ENCODE measurements at regions not wholly inside any gene's neighbourhood (a gene's known extent, or its start where the extent isn't known, plus 50 kb on each side); places are given as distances from the start of the nearest gene placed in this dataset.

GRCh38 chr13:64007339-64007738 is 2591.7 kb upstream of the PCDH20 start:
- Histone ChIP-seq H3K9me3 (replicated peaks; ENCODE audit: control insufficient read depth, low read depth, low read length) (no peaks in the 10 kb centered on the region), H3K4me1 (ENCODE audit: control insufficient read depth, insufficient read depth, low read length) (no peaks in the 10 kb centered on the region), H3K36me3 (ENCODE audit: control insufficient read depth, insufficient read depth, low read length) (no peaks in the 10 kb centered on the region), H3K27me3 (ENCODE audit: control insufficient read depth, insufficient read depth, low read length) (no peaks in the 10 kb centered on the region), H3K27ac (ENCODE audit: low read length) (no peak overlapping the region), H3K4me3 (ENCODE audit: low read length) (no peak overlapping the region)
- no CpG with 5 or more reads among the region's 1 CpG for WGBS (ENCODE audit: insufficient coverage)
- DNase-seq = no peak

- no CpG with 5 or more reads among the region's 4 CpGs for WGBS (ENCODE audit: insufficient coverage)
- peak; percentile 66 for DNase-seq
- no peaks in the 10 kb centered on the region for H3K9me3 ChIP-seq (replicated peaks; ENCODE audit: control insufficient read depth, low read depth, low read length)
- no peaks in the 10 kb centered on the region for H3K27me3 ChIP-seq (ENCODE audit: control insufficient read depth, insufficient read depth, low read length)
- no peak overlapping the region for H3K27ac ChIP-seq (ENCODE audit: low read length)
- H3K36me3 ChIP-seq (ENCODE audit: control insufficient read depth, insufficient read depth, low read length) = no peaks in the 10 kb centered on the region
- H3K4me3 ChIP-seq (ENCODE audit: low read length) = no peak overlapping the region
- no peaks in the 10 kb centered on the region for H3K4me1 ChIP-seq (ENCODE audit: control insufficient read depth, insufficient read depth, low read length)
Measured at GRCh38 chr13:64000321-64000720, 2584.7 kb upstream of the PCDH20 start.

- Histone ChIP-seq H3K9me3 (replicated peaks; ENCODE audit: control insufficient read depth, low read depth, low read length) (no peaks in the 10 kb centered on the region), H3K4me3 (ENCODE audit: low read length) (no peak overlapping the region), H3K36me3 (ENCODE audit: control insufficient read depth, insufficient read depth, low read length) (no peaks in the 10 kb centered on the region), H3K27ac (ENCODE audit: low read length) (no peak overlapping the region), H3K4me1 (ENCODE audit: control insufficient read depth, insufficient read depth, low read length) (no peaks in the 10 kb centered on the region), H3K27me3 (ENCODE audit: control insufficient read depth, insufficient read depth, low read length) (no peaks in the 10 kb centered on the region)
- DNase-seq = peak; percentile 85
- WGBS (ENCODE audit: insufficient coverage) = no CpG with 5 or more reads among the region's 3 CpGs
Measured at GRCh38 chr13:63999614-64000305, 2584.1 kb upstream of the PCDH20 start.

GRCh38 chr13:63983366-63983765 is 2567.7 kb upstream of the PCDH20 start:
- H3K4me3 ChIP-seq (ENCODE audit: low read length) = no peak overlapping the region
- no peak for DNase-seq

GRCh38 chr13:63979951-63980350 is 2564.3 kb upstream of the PCDH20 start:
- no peak for DNase-seq
- H3K4me3 ChIP-seq (ENCODE audit: low read length) = no peak overlapping the region
- H3K4me1 ChIP-seq (ENCODE audit: control insufficient read depth, insufficient read depth, low read length) = no peaks in the 10 kb centered on the region
- H3K36me3 ChIP-seq (ENCODE audit: control insufficient read depth, insufficient read depth, low read length) = no peaks in the 10 kb centered on the region
- H3K27me3 ChIP-seq (ENCODE audit: control insufficient read depth, insufficient read depth, low read length) = no peaks in the 10 kb centered on the region
- H3K9me3 ChIP-seq (replicated peaks; ENCODE audit: control insufficient read depth, low read depth, low read length) = peaks cover 2% of the 10 kb centered on the region
- no peak overlapping the region for H3K27ac ChIP-seq (ENCODE audit: low read length)

More at GRCh38 chr13:63983366-63983765, 2567.7 kb upstream of the PCDH20 start:
- peaks cover 2% of the 10 kb centered on the region for H3K9me3 ChIP-seq (replicated peaks; ENCODE audit: control insufficient read depth, low read depth, low read length)
- no CpG with 5 or more reads among the region's 1 CpG for WGBS (ENCODE audit: insufficient coverage)
- H3K27me3 ChIP-seq (ENCODE audit: control insufficient read depth, insufficient read depth, low read length) = no peaks in the 10 kb centered on the region
- H3K4me1 ChIP-seq (ENCODE audit: control insufficient read depth, insufficient read depth, low read length) = no peaks in the 10 kb centered on the region
- no peak overlapping the region for H3K27ac ChIP-seq (ENCODE audit: low read length)
- H3K36me3 ChIP-seq (ENCODE audit: control insufficient read depth, insufficient read depth, low read length) = no peaks in the 10 kb centered on the region

GRCh38 chr13:63972328-63972727 is 2556.7 kb upstream of the PCDH20 start:
- no peaks in the 10 kb centered on the region for H3K9me3 ChIP-seq (replicated peaks; ENCODE audit: control insufficient read depth, low read depth, low read length)
- H3K4me1 ChIP-seq (ENCODE audit: control insufficient read depth, insufficient read depth, low read length) = no peaks in the 10 kb centered on the region
- H3K27ac ChIP-seq (ENCODE audit: low read length) = no peak overlapping the region
- no peak overlapping the region for H3K4me3 ChIP-seq (ENCODE audit: low read length)
- H3K36me3 ChIP-seq (ENCODE audit: control insufficient read depth, insufficient read depth, low read length) = no peaks in the 10 kb centered on the region
- WGBS (ENCODE audit: insufficient coverage) = no CpG with 5 or more reads among the region's 2 CpGs
- no peaks in the 10 kb centered on the region for H3K27me3 ChIP-seq (ENCODE audit: control insufficient read depth, insufficient read depth, low read length)
- DNase-seq = peak; percentile 56

GRCh38 chr13:63954683-63955082 is 2539.0 kb upstream of the PCDH20 start:
- DNase-seq = no peak
- no peaks in the 10 kb centered on the region for H3K9me3 ChIP-seq (replicated peaks; ENCODE audit: control insufficient read depth, low read depth, low read length)
- WGBS (ENCODE audit: insufficient coverage) = 85% methylated on average over 1 of the region's 1 CpG

GRCh38 chr13:63948045-63948444 is 2532.4 kb upstream of the PCDH20 start:
- H3K4me3 ChIP-seq (ENCODE audit: low read length) = no peak overlapping the region
- H3K27ac ChIP-seq (ENCODE audit: low read length) = no peak overlapping the region
- no peaks in the 10 kb centered on the region for H3K9me3 ChIP-seq (replicated peaks; ENCODE audit: control insufficient read depth, low read depth, low read length)
- no CpG with 5 or more reads among the region's 3 CpGs for WGBS (ENCODE audit: insufficient coverage)
- H3K27me3 ChIP-seq (ENCODE audit: control insufficient read depth, insufficient read depth, low read length) = no peaks in the 10 kb centered on the region
- no peaks in the 10 kb centered on the region for H3K36me3 ChIP-seq (ENCODE audit: control insufficient read depth, insufficient read depth, low read length)
- DNase-seq = no peak
- no peaks in the 10 kb centered on the region for H3K4me1 ChIP-seq (ENCODE audit: control insufficient read depth, insufficient read depth, low read length)

More at GRCh38 chr13:63954683-63955082, 2539.0 kb upstream of the PCDH20 start:
- H3K4me1 ChIP-seq (ENCODE audit: control insufficient read depth, insufficient read depth, low read length) = no peaks in the 10 kb centered on the region
- H3K27ac ChIP-seq (ENCODE audit: low read length) = no peak overlapping the region
- H3K27me3 ChIP-seq (ENCODE audit: control insufficient read depth, insufficient read depth, low read length) = no peaks in the 10 kb centered on the region
- no peaks in the 10 kb centered on the region for H3K36me3 ChIP-seq (ENCODE audit: control insufficient read depth, insufficient read depth, low read length)
- no peak overlapping the region for H3K4me3 ChIP-seq (ENCODE audit: low read length)

- DNase-seq = no peak
- Histone ChIP-seq H3K4me1 (ENCODE audit: control insufficient read depth, insufficient read depth, low read length) (no peaks in the 10 kb centered on the region), H3K36me3 (ENCODE audit: control insufficient read depth, insufficient read depth, low read length) (no peaks in the 10 kb centered on the region), H3K27me3 (ENCODE audit: control insufficient read depth, insufficient read depth, low read length) (no peaks in the 10 kb centered on the region), H3K4me3 (ENCODE audit: low read length) (no peak overlapping the region), H3K9me3 (replicated peaks; ENCODE audit: control insufficient read depth, low read depth, low read length) (no peaks in the 10 kb centered on the region), H3K27ac (ENCODE audit: low read length) (no peak overlapping the region)
Measured at GRCh38 chr13:63944911-63945310, 2529.3 kb upstream of the PCDH20 start.

GRCh38 chr13:63942372-63942771 is 2526.7 kb upstream of the PCDH20 start:
- Histone ChIP-seq H3K36me3 (ENCODE audit: control insufficient read depth, insufficient read depth, low read length) (no peaks in the 10 kb centered on the region), H3K27me3 (ENCODE audit: control insufficient read depth, insufficient read depth, low read length) (no peaks in the 10 kb centered on the region), H3K4me3 (ENCODE audit: low read length) (no peak overlapping the region), H3K9me3 (replicated peaks; ENCODE audit: control insufficient read depth, low read depth, low read length) (no peaks in the 10 kb centered on the region), H3K27ac (ENCODE audit: low read length) (no peak overlapping the region), H3K4me1 (ENCODE audit: control insufficient read depth, insufficient read depth, low read length) (no peaks in the 10 kb centered on the region)
- WGBS (ENCODE audit: insufficient coverage) = no CpG with 5 or more reads among the region's 2 CpGs
- no peak for DNase-seq

- WGBS (ENCODE audit: insufficient coverage) = no CpG with 5 or more reads among the region's 3 CpGs
- no peaks in the 10 kb centered on the region for H3K4me1 ChIP-seq (ENCODE audit: control insufficient read depth, insufficient read depth, low read length)
- DNase-seq = no peak
- H3K9me3 ChIP-seq (replicated peaks; ENCODE audit: control insufficient read depth, low read depth, low read length) = no peaks in the 10 kb centered on the region
- H3K27me3 ChIP-seq (ENCODE audit: control insufficient read depth, insufficient read depth, low read length) = no peaks in the 10 kb centered on the region
- no peak overlapping the region for H3K4me3 ChIP-seq (ENCODE audit: low read length)
- no peaks in the 10 kb centered on the region for H3K36me3 ChIP-seq (ENCODE audit: control insufficient read depth, insufficient read depth, low read length)
- no peak overlapping the region for H3K27ac ChIP-seq (ENCODE audit: low read length)
Measured at GRCh38 chr13:63938851-63939250, 2523.2 kb upstream of the PCDH20 start.
